HG03378 (cell line): ENCODE measurements at regions not wholly inside any gene's neighbourhood (a gene's known extent, or its start where the extent isn't known, plus 50 kb on each side); places are given as distances from the start of the nearest gene placed in this dataset.

Experiments used
- ATAC-seq: cut with Tn5 transposase; IDR thresholded peaks from one replicate; pipeline ENCODE4 v1.9.1; 2021; ENCODE audit warnings: mild to moderate bottlenecking, moderate library complexity; ENCODE audit not compliant: unreplicated experiment

- ATAC-seq = no peak
Observed at GRCh38 chr21:43318841-43319781, 107.8 kb downstream of the SIK1 start.

GRCh38 chr21:43318368-43318767 lies 108.6 kb downstream of the SIK1 start:
- no peak for ATAC-seq

DNA sequence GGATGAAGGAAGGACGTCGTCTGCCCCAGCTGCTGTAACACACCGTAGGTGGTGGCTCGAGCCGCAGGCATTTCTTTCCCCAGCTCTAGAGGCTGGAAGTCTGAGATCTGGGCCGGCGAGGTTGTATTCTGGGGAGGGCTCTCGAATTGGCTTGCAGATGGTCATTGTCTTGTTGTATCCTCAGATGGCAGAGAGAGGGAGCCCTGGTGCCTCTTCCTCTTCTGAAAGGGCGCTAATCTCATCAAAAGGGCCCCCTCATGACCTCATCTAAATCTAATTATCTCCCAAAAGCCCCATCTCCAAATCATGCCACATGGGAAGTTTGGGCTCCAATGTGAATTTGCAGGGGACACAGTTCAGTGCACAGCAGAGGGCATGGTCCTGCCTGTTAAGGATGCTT lies 109.0 kb downstream of the SIK1 start:
- no peak for ATAC-seq

- ATAC-seq = no peak
Observed at GRCh38 chr21:43317254-43317748, 109.6 kb downstream of the SIK1 start.

- ATAC-seq = no peak
Observed at GRCh38 chr21:43316156-43316845, 110.6 kb downstream of the SIK1 start.

DNA sequence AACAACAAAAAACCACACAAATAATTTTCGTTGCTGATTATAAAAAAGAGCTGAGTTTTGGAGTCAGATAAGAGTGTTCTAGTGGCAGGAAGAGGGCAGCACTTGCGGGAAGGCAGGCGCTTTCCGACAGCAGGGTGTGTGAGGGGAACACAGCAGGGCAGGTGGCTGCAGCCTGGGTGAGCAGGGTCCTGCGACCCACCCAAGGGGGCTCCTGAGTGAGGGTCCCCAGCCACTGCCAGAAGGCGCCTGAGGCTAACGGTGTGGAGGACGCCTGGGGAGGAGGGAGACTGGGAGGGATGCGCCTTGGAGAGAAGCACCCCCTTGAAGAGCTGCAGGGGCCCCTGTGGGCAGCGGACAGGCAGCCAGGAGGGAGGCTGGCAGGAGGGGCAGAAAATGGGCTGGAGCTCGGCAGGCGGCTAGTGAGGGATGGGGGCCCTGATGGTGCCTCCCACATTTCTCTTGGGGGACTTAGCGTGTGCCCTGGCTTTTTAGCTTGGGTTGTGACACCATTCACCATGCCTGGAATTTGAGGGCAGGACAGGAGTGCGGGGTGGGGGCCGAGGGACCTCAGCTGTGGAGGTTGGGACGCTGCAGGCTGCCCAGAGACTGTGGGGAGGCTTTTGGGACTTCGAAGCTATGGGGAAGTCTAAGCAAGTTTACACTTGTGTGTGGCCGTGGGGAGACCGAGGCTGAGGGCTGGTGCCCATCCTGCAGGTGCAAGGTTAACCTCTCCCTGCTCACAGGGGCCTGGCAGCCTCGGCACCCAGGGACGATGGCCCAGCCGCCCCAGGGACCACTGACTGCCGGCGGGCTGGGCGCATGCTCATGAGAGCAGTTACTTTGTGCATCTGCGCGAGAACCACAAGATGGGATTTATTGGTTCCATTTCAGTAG lies 111.4 kb downstream of the SIK1 start:
- ATAC-seq = no peak

DNA sequence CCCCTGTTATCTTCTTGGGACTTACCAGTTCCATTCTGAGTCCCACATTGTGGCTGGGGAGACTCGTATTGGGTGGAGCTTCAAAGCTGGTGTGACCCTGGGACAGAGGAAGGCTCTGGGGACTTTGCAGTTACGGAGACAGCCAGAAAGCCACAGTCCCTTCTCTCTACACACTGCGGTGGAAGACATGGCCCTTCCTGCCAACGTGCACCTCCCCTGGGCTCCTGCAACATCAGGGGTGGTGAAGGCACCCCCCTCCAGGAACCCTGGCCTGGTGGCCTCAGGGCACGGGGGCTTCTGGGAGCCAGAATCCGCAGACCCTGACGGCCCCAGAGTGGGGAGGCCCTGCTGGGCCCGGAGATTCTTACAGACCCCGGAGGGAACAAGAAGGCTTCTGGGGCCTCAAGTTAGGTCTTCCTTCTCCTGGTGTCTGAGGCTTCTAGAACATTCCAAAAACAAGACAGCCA lies 113.0 kb downstream of the SIK1 start:
- no peak for ATAC-seq

DNA sequence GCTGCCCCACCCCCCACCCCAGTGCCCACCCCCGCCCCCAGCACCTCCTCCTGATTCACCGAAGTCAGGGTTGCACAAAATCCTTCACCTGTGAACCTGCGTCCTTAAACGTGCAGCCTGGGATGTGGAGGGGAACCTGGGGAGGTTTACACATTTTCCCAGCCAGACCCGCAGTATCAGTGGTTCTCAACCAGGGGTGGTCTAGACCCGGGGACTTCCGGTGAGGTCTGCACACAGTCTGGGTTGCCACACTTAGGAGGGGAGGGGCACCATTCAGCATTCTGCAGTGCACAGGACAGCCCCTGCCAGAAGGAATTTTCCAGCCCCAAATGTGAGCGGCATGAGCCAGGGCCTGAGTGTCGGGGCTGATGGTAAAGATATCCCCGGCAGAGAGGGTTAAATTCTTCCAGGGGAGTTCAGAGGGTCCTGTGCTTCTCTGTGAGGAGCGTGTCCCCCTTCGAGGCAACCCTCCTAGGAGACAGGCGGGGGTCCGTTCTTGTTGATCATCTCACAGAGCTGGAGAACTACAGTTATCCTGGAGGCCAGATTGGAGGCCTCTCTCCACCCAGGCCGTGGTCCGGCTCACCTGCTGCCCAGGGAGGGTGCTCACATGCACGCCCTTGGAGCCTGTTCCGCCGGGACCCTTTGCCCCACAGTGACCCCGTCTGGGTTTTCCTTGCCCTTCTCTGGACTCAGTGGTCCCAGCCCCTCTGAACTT lies 113.6 kb downstream of the SIK1 start:
- ATAC-seq = no peak

DNA sequence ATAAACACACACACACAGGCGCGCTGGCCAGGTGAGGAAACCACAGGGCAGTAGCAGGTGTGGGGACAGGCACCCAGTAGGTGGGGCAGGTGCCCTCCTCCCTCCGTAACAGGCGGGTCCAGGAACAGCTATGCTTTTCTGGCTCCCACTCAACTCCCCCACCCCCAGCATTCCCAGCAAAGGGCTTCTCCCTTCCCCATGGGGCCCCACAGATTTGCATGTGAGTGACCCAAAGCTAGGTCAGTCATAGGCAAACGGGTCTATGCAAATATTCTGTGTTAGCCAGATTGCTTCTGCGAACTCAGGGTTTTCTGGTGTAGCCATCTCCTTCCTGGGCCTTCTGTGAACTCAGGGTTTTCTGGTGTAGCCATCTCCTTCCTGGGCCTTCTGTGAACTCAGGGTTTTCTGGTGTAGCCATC lies 114.2 kb downstream of the SIK1 start:
- no peak for ATAC-seq

DNA sequence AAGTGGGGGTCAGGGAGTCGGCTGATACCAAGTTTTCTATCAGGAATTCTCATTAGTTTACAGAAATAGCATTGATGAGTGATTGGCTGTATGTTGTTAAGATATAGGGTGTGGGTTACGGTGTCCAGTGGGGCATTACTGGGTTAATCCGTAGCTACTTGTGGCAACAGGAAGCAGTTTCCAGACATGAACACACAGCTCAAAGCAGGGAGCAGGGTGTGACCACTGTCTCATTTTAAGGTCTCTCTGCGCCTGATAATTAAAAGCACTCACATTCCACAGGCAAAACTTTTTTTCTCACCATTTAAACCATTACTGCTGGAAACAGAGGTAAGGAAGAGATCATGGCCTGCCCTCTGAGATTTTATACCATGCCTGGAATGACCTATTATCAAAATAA lies 114.9 kb downstream of the SIK1 start:
- no peak for ATAC-seq

GRCh38 chr21:43311301-43311817 lies 115.6 kb downstream of the SIK1 start:
- ATAC-seq = no peak

GRCh38 chr21:43308815-43309283 lies 118.1 kb downstream of the SIK1 start:
- ATAC-seq = no peak

GRCh38 chr21:43308101-43308814 lies 118.7 kb downstream of the SIK1 start:
- no peak for ATAC-seq

DNA sequence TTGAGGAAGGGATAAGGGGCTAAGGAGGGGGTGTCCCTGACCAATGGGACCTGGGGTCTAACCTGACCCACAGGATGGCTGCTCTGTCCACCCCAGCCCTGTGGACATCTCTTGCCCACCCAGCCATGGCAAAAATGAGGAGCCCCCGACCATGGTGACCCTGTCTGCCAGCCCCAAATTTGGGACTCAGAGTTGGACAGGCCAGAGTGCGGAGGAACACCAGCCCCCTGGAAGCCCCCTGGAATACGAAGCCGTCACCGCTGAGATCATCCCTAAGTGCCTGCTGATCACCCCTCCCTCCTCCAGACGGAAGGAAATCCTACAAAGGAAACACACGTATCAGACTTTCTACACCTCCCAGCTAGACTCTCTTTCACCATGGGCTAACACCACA lies 119.3 kb downstream of the SIK1 start:
- no peak for ATAC-seq

GRCh38 chr21:43306911-43307676 lies 119.8 kb downstream of the SIK1 start:
- ATAC-seq = peak; percentile 59

DNA sequence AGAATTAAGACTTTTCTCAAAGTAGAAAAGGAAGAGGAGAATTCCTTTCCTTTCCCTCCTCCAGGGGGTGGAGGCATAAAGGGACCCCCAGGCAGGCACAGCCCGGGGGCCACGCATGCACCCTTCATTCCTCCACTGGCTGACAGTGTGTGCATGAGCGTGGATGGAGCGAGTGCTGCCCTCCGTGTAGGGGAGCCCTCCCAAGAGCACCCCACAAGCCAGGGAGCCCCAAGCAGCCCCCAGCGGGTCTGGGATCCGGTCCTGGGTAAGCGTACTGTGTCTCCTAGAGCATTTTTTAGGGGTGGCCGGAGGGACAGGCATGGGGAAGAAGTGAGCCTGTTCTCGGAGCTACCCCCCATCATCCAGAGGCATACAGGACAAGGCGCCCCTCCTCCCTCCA lies 120.5 kb downstream of the SIK1 start:
- ATAC-seq = no peak

GRCh38 chr21:43305811-43306311 lies 121.1 kb downstream of the SIK1 start:
- no peak for ATAC-seq

GRCh38 chr21:43305336-43305665 lies 121.6 kb downstream of the SIK1 start:
- ATAC-seq = no peak
